ENCODE measurements at regions not wholly inside any gene's neighbourhood (a gene's known extent, or its start where the extent isn't known, plus 50 kb on each side); places are given as distances from the start of the nearest gene placed in this dataset.
A peak's percentile ranks its signal among the peaks of the same experiment; 100 is the strongest.
"Not testable (repeated sequence)": the region's sequence is repeated elsewhere in the genome, so short reads cannot be mapped to it uniquely, and the experiment has no call there.

DNA sequence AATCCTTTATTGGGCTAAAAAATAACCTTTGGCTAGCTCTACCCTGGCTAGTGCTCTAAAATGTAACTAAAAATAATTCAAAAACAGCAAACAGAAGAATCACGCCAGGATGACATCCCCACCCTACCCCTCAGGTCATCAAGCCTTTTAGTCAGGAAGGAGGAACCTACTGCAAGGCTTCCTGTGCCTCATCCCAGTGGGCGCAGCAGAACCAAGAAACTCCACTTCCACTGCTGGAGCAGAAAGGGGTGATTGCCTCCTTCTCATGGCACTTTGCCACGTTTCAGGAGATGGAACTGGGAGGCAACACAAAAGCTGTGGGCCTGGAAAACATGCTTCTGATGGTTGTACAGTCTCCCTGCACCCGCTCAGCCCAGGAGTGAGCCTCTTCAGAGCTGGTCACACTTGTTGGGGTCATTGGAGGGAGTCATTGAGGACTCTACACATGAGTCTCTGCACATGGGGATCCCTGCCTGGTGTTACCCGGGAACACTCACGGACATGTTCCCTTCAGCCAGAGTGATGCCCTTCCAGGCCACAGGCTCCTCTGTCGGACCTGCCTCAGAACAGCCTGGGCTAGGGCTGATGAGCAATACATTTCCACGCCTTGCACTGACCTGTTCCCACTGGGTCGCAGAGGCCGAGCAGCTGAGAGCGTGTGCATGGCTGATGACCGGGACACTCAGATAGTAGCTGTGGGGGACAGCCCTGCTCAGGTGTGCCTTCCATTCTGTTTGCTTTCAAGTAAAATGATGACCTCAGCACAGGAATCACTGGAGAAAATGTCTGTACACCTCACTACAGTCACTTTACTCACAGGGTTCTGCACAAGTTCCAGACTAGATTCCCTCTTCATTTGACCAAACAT lies 355.3 kb downstream of the FGFR2 start:
- DNase-seq: peak in 1 of 2 donors; percentile 13

DNA sequence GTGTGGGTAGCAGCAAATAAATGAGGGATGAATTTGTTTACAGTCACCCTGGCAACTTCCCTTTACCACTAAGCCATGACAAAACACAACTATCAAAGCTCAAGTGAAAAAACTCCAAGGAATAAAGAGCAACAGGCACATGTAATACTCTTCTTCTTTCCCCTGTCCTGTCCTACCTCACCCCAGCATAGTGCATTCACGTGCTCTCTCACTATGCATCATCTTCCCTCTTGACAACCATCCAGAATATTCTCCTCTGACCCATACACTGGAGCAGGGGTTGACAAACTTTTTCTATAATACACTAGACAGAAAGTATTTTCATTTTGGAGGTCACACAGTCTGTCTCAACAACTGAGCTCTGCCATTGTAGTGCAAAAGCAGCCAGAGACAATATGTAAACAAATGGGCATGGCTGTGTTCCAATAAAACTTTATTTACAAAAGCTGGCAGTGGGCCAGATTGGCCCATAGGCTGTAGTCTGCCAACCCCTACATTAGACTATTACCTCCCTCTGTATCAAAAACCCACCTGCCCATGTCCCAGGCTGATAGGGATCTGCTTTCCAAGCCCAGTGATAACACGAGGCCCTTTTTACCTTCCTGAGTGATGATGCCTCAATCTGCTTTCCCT lies 354.5 kb downstream of the FGFR2 start:
- DNase-seq: no peak

DNA sequence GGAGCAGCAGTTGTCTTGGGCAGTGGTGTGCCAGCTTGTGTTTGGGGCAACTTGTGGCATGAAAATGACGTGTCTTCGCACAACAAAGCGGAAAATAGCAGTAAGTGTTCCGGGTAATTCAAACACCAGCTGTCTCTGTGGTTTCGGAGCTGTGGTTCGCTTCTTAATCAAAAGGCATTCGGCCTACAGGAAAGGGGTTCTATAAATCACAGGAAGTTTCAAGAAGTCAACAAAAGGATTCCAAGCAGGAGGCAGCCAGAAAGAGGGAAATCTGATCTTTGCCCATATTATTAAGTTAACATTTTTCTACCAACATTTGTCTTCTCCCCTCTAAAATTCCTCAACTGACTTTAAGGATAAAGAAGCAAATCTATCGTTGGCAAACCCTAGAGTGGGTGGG lies 353.4 kb downstream of the FGFR2 start:
- DNase-seq: no peak

DNA sequence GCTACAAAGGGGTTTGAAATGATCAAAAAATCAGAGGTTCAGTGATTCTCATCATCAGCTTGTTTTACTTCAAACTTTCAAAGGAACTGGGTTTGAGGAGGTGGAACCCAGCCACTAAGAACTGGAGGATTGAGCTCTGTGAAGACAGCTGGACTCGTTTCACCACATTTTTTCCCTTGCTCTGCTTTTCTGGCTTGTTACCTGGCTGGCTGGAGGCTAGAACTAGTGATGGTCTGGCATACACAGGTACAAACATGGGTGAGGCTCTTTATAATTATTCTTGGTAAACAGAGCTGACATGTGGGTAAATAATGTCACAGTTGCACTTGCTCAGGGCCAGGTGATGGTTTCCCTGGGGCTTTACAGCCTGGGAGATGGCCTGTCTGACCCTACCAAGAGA lies 352.5 kb downstream of the FGFR2 start:
- no peak for DNase-seq

DNA sequence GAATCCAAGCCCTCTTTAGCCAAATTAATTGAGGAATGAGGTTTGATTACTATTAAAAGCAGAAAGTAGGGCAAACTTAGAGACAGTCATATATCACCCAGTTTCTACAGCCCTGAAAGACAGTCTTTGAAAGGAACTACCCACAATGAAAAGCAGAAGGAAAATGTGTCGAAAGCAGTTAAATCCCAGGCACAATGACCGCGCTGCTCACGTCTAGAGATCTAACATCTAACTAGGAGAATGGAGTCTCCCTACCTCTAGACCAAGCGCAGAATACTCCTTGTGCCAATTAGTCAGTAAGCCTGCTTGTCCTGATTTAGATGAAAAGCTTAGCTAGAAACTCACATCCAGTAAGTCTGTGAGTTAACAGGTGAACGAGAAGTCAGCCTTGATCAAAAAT lies 350.0 kb downstream of the FGFR2 start:
- DNase-seq: peak in 1 of 2 donors; percentile 21

DNA sequence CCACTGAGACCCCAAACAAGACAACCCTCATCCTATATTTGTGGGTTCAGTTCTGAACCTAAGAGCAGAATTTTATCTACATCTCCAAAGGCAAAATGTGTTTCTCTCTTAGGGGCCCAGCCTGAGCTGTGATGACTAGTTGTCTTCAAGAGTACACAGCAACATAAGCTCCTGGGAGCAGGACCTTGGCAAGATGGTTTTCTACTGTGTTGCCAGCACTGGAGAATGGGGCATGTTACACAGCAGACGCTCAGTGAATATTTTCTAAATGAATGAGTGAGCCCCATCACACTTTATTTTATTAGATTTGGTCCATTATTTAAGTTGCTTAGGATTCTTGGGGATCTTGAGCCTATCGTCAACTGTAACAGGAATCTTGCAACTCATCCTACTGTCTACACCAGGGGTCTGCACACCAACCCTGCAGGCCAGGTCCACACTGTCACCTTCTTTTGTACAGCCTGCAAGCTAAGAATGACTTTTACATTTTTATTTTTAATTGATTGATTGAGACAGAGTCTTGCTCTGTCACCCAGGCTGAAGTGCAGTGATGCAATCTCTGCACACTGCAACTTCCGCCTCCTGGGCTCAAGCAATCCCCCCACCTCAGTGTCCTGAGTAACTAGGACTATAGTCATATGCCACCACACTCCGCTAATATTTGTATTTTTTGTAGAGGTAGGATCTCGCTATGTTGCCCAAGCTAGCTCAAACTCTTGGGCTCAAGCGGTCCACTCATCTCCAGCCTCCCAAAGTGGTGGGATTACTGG lies 347.1 kb downstream of the FGFR2 start:
- DNase-seq: no peak

DNA sequence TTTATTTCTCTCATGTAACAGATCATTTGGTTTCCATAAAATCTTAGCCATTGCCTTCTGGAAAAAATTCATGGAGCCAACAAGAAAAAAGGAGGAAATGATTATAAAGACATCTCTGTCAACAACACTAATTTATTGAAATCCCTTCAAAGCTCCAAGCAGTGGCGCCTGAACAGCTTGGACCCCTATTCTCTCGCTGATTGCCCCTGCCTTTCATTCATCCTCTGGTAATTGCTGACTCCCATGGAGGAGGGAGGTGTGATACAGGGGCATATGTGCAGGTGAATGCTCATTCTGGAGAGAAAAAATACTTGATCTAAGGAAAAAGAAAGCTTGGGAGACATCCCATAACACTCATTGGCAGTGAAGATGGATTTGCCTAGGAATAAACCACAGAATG lies 345.5 kb downstream of the FGFR2 start:
- DNase-seq: no peak

DNA sequence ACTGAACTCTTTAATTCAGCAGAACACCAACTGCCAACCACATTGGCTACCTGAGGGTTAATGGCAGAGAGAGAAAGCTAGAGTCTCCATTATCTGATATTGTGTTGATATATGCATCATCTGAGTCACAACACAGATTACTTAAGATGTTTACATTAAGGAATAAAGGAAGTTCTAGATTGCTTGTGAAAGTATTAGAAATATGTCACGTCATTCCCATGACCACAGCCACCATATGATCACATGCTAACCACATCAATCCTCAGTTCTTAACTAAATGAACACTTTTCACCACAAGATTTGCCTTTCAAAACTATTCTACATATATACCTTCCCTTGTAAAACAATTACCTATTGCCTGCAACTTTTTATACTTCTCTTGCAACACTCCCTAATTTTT lies 337.9 kb downstream of the FGFR2 start:
- peak; percentile 48 to 77 for DNase-seq

DNA sequence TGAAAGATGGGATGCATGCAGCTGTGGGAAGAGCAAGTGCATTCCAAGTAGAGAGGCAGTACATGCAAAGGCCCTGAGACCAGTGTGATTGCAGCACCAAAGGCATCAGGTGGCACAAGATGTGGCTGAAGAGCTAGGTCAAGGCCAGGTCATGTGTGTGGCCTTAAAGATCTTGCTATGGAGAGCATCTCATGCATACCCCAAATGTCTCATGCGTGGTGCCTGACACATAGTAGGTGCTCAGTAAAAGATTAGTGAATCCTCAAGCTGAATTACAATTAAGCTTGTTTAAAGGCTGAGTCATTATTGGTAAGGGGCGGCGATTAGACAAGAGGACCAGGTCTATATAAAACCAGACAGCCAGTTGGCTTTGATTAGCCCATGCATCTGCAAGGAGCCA lies 336.6 kb downstream of the FGFR2 start:
- no peak for DNase-seq

DNA sequence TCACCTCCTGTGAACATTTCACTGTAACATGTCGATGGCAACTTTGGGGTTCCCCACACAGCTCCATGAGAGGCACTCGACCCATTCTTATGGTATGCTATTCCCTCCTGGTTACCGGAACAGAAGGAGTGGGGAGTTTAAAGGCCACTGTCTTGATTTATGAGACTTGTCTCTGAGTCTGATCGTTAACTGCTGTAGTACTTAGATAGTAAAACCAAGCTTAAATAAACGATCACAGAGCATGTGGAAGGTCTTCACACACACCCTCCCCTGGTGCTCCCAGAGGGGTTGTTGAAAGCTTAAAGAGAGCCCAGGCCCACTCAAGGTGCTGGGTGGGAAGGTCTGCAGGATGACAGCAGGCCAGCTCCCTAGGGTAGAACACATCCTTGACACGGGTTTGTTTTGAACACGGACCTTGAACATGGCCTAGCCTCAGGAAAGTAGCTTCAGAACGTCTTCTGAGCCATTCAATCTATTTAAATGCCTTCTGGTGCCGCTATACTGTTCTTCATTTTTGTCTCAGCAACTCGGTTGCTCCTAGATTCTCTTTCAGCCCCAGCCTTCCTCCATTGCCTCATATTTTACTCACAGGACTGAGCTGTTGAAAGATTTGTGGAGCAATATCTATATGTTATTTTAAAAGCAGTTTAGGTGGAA lies 335.3 kb downstream of the FGFR2 start:
- no peak for DNase-seq

DNA sequence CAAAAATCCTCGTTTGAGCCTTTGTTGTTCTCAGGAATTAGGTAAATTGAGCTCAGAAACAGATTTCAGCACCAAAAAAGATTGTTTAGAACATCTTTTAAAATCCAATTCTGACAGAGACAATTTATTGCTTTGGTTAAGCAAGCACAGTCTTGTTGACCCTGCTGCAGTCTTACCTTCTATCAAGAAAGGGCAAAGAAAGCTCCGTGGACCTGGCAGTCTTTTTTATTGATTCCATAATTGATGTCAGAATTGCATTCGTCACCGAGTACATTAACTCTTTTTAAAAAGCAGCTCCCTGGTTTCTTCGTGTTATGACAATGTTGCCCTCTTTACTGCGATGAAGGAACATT lies 334.8 kb downstream of the FGFR2 start:
- no peak for DNase-seq

DNA sequence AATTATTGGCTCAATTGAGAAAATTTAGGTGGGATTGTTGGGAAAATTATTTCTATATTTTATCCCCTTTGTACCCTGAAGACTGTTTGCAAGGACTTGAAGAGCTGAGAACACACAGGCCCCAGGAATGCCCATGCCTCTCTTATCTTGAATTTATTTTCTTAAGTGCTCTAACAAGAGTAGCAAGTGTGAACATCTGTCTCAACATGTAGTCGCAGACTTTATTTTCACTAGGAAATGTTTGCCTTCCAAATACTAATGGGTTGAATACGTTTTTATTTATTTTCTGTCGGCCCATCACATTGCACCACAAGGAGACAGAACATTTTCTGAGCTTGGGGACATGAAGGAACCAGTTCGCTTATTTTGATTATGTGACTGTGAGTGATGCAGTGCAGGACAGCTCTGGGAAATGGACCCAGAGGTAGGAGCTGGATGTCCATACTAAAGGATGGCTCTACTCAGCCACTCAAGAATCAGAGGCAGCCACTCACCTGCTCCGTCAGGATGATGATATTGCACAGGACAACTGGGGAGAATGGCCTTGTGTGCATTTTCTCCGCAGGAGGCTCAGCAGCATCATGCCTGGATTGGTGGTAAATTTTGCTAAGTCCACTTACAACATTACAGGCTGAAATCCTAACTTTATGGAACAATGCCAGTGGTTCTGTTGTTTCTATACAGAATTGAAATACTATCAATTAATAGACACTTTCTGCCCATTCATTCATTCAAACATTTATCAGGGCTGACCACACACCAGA lies 332.7 kb downstream of the FGFR2 start:
- no peak for DNase-seq

DNA sequence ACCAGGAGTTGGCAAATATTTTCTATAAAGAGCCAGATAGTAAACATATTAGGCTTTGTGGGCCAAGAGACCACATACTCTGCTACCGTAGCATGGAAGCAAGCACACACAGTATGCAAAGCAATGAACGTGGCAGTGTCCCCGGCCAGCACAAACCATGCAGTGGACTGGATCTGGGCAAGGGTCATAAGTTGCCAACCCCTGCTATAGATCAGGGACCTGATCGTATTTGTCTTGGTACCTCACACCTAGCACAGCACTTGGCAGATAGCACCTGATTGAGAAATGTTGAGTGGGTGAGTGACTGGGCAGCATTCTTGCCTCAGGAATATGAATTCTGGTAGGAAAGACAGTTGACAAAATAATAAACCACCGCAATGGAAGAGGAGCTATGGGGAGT lies 331.9 kb downstream of the FGFR2 start:
- DNase-seq: no peak

DNA sequence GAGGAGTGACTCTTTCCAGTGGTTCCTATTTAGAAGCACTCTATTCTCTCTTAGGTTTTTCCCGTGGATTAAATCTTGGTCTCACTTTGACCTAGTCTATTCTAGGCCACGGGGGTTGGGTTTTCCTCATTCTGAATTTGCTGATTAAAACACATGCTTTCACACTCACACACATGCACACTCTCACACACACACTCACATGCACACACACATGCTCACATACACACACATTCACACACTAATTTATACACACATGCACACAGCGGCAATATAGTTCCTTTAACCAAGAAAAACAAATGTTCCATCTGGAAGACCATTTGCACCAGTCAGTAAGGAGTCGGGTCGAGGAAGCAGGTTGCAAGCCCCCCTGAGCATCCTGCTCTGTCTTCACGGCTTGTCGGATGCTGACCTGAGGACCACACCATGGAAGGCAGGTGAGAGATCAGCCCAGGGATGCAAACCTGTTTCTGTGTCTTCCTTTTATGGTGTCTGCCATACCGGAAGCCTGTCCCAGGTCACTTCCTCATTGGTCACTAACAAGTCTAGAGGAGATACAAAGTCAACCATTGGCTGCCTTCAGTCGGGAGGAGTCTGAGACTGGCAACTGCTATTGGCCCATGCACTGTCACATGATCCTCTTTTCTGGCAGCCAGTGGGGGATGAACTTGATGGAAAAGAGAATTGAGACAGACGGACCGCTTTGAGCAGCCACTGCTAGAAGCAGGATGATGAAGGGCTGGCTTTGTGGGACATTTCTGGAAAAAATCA lies 330.8 kb downstream of the FGFR2 start:
- no peak for DNase-seq

DNA sequence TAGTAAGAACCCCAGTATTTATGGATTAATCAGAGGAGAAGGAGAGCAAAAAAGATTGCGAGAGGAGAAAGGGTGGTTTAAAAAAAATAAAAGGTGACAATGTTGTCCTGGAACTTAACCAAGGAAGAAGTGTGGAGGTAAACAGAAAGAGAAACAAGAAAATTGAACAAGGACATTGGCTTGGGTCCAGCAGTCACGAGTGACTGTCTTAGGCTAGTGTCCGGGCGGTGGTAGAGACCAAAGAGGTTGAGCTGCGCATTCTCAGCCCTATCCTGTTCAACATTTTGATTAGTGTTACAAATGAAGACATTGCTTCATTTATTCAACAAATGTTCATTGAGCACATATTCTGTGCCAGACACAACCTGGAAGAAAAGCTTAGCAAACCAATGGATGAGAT lies 329.9 kb downstream of the FGFR2 start:
- DNase-seq: no peak

DNA sequence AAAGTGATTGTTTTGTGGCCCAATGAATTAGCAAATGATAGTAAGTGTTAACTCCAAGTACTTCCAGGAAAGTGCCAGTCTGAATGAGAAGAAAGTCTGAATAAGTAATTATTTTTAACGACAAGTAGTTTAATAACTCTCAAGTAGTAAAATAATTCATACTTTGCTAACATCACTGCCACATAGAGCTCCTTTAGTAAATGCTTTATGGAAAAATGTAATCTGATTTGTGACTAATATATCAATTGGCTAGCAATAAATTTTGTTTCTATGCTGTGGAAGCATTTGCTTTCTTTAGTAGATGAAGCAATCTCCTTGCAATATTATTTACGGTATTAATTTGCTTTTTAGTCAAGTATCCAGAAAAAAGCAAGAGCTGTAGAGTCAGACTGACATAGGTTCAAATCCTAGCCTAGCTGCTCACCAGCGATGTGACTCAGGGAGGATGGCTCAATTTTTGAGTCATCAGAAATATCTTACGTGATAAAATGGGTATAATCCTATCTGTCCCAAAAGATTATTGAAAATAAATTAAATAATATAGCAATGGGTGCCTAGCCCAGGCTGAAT lies 329.3 kb downstream of the FGFR2 start:
- DNase-seq: no peak

DNA sequence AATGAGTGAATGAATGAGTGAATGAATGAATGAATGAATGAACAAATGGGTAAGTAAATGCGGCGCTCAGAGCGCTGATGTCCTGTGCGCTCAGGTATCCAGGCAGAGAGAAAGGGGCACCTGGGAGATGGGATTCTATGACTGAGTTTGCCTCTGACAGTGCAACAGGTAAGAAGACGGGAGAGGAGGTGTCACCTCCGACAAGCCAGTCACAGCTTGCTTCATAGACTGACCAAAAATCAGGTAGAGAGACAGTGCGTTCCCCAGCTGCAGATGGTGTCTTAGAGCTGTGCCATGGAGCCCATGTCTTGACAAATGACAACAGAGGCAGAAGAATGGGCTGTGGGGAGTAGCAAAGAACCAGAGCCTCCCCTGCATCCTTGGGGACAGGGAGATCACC lies 327.3 kb downstream of the FGFR2 start:
- DNase-seq: no peak

DNA sequence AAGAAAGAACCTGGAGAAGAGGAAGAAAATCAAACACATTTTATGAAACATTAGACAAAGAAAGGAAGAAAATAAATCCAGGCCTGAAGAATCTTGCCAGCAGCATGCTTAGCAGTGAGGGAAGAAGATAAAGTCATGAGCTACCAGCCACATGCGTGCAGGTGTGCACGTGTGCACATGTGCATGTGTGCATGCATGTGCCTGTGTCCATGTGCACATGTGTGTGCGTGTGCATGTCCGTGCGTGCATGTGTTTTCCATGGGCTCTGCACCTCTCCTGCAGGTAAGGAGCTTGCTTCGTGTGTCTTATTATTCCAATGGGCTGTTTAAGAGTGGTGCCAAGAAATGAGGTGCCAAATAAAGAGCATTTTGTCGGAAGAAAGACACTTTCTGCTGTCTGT lies 322.2 kb downstream of the FGFR2 start:
- DNase-seq: no peak

DNA sequence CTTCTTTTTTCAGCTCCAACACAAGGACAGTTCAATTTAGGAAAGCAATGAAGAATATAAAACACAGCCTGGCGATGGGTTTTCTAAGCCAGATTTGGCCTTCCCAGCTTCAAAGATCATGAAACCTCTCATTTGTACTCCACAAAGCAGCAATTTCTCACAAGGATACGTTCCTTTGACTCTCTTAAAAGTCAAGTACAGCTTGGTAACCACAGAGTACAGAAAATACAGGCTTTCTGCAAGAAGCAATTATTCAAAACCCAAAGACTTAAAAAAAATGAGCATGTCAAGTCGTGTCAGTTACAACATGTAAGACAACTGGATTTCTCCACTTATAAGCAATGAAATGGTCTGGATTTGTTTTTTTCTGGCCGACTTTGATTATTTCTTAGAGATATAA lies 321.4 kb downstream of the FGFR2 start:
- DNase-seq: no peak

DNA sequence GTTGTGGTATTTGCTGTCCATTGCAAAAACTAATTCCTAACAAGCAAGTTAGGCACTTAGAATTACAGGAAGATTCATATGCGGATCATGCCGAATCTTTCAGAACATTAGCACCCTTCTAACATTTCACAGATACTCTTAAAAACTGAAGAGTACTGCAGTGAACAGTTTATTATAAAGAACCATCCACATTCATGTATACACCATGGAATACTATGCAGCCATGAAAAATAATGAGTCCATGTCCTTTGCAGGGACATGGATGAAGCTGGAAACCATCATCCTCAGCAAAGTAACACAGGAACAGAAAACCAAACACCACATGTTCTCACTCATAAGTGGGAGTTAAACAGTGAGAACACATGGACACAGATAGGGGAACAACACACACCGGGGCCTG lies 319.9 kb downstream of the FGFR2 start:
- DNase-seq: not testable (repeated sequence)

DNA sequence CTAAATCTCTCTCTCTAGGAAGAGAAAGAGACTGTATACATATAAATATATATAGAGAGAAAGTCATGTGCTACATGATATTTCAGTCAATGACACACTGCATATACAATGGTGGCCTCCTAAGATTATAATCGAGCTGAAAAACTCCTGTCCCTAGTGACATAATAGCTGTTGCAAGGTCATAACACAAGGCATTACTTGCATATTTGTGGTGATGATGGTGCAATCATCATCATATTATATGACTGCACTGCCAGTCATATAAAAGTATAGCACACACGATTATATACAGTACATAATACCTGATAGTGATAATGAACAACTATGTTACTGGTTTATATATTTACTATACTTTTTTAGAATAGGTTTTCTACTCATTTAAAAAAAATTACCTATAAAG lies 316.7 kb downstream of the FGFR2 start:
- DNase-seq: no peak

DNA sequence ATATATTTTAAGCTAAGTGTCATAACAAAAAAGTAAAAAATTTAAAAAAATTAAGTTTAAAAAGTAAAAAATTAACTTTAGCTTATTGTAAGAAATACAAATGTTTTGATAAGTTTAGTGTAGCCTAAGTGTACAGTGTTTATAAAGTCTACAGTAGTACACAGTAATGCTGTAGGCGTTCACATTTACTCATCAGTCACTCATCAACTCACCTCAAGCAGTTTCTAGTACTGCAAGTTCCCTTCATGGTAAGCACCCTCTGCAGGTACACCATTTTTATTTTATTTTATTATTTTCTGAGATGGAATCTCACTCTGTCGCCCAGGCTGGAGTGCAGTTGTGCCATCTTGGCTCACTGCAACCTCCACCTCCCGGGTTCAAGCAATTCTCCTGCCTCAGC lies 316.0 kb downstream of the FGFR2 start:
- DNase-seq: no peak

Data from inflammatory macrophage treated with lipopolysaccharide for 1 hour (primary cell).